ENCODE measurements at regions not wholly inside any gene's neighbourhood (a gene's known extent, or its start where the extent isn't known, plus 50 kb on each side); places are given as distances from the start of the nearest gene placed in this dataset.
"Not testable (repeated sequence)": the region's sequence is repeated elsewhere in the genome, so short reads cannot be mapped to it uniquely, and the experiment has no call there.

GRCh38 chrX:107384397-107385105, 64.9 kb upstream of the FRMPD3 start:
- Histone ChIP-seq H3F3A (ENCODE audit: insufficient read depth, low read depth) (no peaks in the 10 kb centered on the region), H2AFZ (no peak overlapping the region), H3K4me1 (replicated peaks; ENCODE audit: insufficient read depth) (no peaks in the 10 kb centered on the region), H3K79me2 (ENCODE audit: low read depth) (no peaks in the 10 kb centered on the region), H4K20me1 (ENCODE audit: insufficient read depth) (no peaks in the 10 kb centered on the region), H3K27me3 (ENCODE audit: insufficient read depth, low read depth) (peaks cover 17% of the 10 kb centered on the region; the same call in 1 of the 2 replicates), H3K4me2 (no peak overlapping the region), H3K36me3 (ENCODE audit: low read depth) (no peaks in the 10 kb centered on the region), H3K4me3 (no peak overlapping the region), H3K9me2 (ENCODE audit: insufficient read depth) (no peaks in the 10 kb centered on the region), H3K9me3 (ENCODE audit: insufficient read depth, low read depth) (no peaks in the 10 kb centered on the region), H3K27ac (no peak overlapping the region)
- ChIA-PET CTCF (no interaction called here), POLR2A (ENCODE audit: unreplicated experiment) (no interaction called here)
- DNase-seq: no peak
- BruUV-seq (replicated peaks): no TSS peak
- intact Hi-C loops (cut with micrococcal nuclease; ENCODE audit: unreplicated experiment): no loop called here
- TF ChIP-seq EZH2 (IDR thresholded peaks at IDR 0.05; ENCODE audit: low read depth) (no peak), CTCF (conservative IDR thresholded peaks at IDR 0.05) (no peak)

- CTCF ChIA-PET: no interaction called here
- BruUV-seq (replicated peaks): no TSS peak
These were observed 59.7 kb upstream of the FRMPD3 start for GRCh38 chrX:107389726-107390125.

GRCh38 chrX:107393656-107394055, 55.8 kb upstream of the FRMPD3 start:
- not testable (repeated sequence) for H3K9me3 ChIP-seq (ENCODE audit: insufficient read depth, low read depth); BruUV-seq (replicated peaks)
- POLR2A ChIA-PET (ENCODE audit: unreplicated experiment): interaction anchor here (0.5 kb wide), 1 partner anchor 199 kb away, joined by 9 read pairs; no protein-coding TSS in a partner anchor

More at GRCh38 chrX:107389726-107390125, 59.7 kb upstream of the FRMPD3 start:
- Histone ChIP-seq H2AFZ (no peak overlapping the region), H3K27ac (no peak overlapping the region), H4K20me1 (ENCODE audit: insufficient read depth) (no peaks in the 10 kb centered on the region), H3K4me3 (no peak overlapping the region), H3F3A (ENCODE audit: insufficient read depth, low read depth) (no peaks in the 10 kb centered on the region), H3K4me2 (no peak overlapping the region), H3K9me3 (ENCODE audit: insufficient read depth, low read depth) (no peaks in the 10 kb centered on the region; the same call in 1 of the 2 replicates), H3K9me2 (ENCODE audit: insufficient read depth) (no peaks in the 10 kb centered on the region), H3K79me2 (ENCODE audit: low read depth) (no peaks in the 10 kb centered on the region), H3K27me3 (ENCODE audit: insufficient read depth, low read depth) (peaks cover 11% of the 10 kb centered on the region; the same call in 1 of the 2 replicates), H3K36me3 (ENCODE audit: low read depth) (no peaks in the 10 kb centered on the region), H3K4me1 (replicated peaks; ENCODE audit: insufficient read depth) (no peaks in the 10 kb centered on the region)
- POLR2A ChIA-PET (ENCODE audit: unreplicated experiment): no interaction called here
- intact Hi-C loops (cut with micrococcal nuclease; ENCODE audit: unreplicated experiment): no loop called here
- no peak for TF ChIP-seq EZH2 (IDR thresholded peaks at IDR 0.05; ENCODE audit: low read depth)
- no peak for TF ChIP-seq CTCF (conservative IDR thresholded peaks at IDR 0.05)
- no peak for DNase-seq

More at GRCh38 chrX:107393656-107394055, 55.8 kb upstream of the FRMPD3 start:
- H3K27me3 ChIP-seq (ENCODE audit: insufficient read depth, low read depth); H3K4me1 ChIP-seq (replicated peaks; ENCODE audit: insufficient read depth); H3K36me3 ChIP-seq (ENCODE audit: low read depth); intact Hi-C loops (cut with micrococcal nuclease; ENCODE audit: unreplicated experiment); H3K4me3 ChIP-seq; H2AFZ ChIP-seq; H4K20me1 ChIP-seq (ENCODE audit: insufficient read depth); CTCF ChIA-PET; H3K27ac ChIP-seq; H3F3A ChIP-seq (ENCODE audit: insufficient read depth, low read depth); H3K4me2 ChIP-seq; H3K9me2 ChIP-seq (ENCODE audit: insufficient read depth); DNase-seq; H3K79me2 ChIP-seq (ENCODE audit: low read depth): not testable (repeated sequence)
